Neural progenitor cell (in vitro differentiated cells): ENCODE measurements at regions not wholly inside any gene's neighbourhood (a gene's known extent, or its start where the extent isn't known, plus 50 kb on each side); places are given as distances from the start of the nearest gene placed in this dataset.

Experiments
- CTCF ChIP-seq: fragments of 200-600 bp; sonication (generic); IDR thresholded peaks from 2 replicates; pipeline ENCODE4 v1.5.1; 2017; ENCODE audit warnings: antibody characterized with exemption, mild to moderate bottlenecking
- EZH2 ChIP-seq: fragments of 200-600 bp; sonication (generic); IDR thresholded peaks from 2 replicates; pipeline ENCODE4 v1.6.1; 2017; ENCODE audit warnings: antibody characterized with exemption, mild to moderate bottlenecking, moderate library complexity
- EZH2phosphoT487 ChIP-seq: fragments of 200-600 bp; sonication (generic); IDR thresholded peaks from 2 replicates; pipeline ENCODE4 v1.6.1; 2017; ENCODE audit warnings: antibody characterized with exemption

- TF ChIP-seq CTCF (no peak), EZH2 (no peak), EZH2phosphoT487 (no peak)
These were observed 141.9 kb upstream of the SASH1 start for GRCh38 chr6:148200781-148201180.
